Fibroblast of the aortic adventitia (primary cell): ENCODE measurements at regions not wholly inside any gene's neighbourhood (a gene's known extent, or its start where the extent isn't known, plus 50 kb on each side); places are given as distances from the start of the nearest gene placed in this dataset.
A peak's percentile ranks its signal among the peaks of the same experiment; 100 is the strongest.

Source experiments
- DNase-seq: peaks from one replicate; pipeline ENCODE4 v3.0.0-alpha.2; 2010; ENCODE audit warnings: low read depth
- H3K4me3 ChIP-seq: 2 replicates; pipeline ENCODE4 v1.5.1; 2011; ENCODE audit warnings: low read depth, mild to moderate bottlenecking, control low read depth, low read length, moderate library complexity
- TF ChIP-seq, protein P1 (sequence below): IDR thresholded peaks from 2 replicates; pipeline ENCODE4 v1.5.1; 2011; ENCODE audit warnings: mild to moderate bottlenecking, low read length, control low read depth, inconsistent platforms; ENCODE audit not compliant: insufficient read depth

DNA sequence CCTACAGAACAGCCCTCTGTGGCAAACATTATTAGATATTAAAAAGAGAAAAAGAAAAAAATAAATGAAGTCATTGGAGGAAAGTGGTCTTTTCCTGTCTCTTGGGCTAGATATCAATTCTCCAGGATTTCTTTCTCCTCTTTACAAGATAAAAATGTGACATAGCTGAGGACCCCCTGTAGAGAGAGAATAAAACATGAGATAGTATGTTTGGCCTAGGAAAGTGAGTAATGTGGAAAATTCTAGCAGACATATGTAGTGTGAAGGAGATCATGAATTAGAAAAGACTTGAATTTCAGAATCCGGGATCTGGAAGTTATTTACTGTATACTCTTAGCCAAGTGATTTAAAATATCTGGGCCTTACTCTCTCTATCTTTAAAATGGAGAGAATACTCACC lies 823.1 kb downstream of the TLR4 start:
- TF ChIP-seq, protein P1, sequence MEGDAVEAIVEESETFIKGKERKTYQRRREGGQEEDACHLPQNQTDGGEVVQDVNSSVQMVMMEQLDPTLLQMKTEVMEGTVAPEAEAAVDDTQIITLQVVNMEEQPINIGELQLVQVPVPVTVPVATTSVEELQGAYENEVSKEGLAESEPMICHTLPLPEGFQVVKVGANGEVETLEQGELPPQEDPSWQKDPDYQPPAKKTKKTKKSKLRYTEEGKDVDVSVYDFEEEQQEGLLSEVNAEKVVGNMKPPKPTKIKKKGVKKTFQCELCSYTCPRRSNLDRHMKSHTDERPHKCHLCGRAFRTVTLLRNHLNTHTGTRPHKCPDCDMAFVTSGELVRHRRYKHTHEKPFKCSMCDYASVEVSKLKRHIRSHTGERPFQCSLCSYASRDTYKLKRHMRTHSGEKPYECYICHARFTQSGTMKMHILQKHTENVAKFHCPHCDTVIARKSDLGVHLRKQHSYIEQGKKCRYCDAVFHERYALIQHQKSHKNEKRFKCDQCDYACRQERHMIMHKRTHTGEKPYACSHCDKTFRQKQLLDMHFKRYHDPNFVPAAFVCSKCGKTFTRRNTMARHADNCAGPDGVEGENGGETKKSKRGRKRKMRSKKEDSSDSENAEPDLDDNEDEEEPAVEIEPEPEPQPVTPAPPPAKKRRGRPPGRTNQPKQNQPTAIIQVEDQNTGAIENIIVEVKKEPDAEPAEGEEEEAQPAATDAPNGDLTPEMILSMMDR, result no peak

DNA sequence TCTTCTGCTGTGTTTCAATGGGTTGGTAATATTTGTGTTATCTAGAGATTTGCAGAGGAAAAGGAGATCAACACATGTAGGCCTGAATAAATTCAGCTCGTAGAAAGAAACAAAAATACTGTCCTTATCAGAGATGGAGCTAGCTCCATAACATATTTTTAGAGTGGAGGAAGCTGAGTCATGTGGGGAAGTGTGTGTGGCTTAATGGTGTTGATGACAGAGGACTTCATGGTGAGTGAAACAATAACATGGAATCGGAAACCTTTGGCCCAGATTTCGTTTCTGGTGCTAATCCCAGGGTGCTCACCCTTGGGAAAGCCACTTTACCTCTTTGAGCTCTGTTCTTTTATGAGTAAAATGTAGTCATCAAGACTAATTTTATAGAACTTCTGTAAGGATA lies 825.0 kb downstream of the TLR4 start:
- TF ChIP-seq, protein P1, result no peak
- DNase-seq, result peak; percentile 32
- H3K4me3 ChIP-seq, result no peak overlapping the region

More for the DNA sequence above, 823.1 kb downstream of the TLR4 start:
- no peak overlapping the region for H3K4me3 ChIP-seq
- no peak for DNase-seq

DNA sequence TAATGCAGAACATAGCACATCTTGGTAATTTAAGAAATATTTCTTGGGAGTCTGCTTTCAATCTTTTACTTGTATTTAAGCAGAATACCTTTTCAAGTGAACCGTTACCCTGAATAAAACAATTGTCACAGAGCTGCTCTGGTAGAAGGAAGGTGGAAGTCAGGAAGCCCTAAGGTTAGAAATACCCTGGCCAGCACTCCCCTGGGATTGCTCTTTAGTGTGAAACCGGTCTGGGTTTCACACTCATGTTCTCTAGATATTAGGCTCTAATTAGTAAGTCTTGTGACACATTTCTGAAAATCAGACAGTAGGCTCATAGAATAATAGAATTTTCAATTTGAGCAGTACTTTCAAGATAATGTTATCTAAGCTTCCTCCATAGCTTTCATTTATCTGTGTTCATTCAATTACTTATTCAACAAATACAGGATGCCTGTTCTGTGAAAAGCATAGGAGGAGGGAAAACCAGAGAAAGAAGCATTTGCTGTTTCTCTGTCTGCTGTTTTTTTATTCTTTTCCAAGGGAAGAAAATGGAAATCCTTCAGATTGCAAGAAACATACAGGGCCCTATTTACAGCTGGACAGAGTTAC lies 825.5 kb downstream of the TLR4 start:
- no peak for DNase-seq
- TF ChIP-seq, protein P1, result no peak
- no peak overlapping the region for H3K4me3 ChIP-seq

DNA sequence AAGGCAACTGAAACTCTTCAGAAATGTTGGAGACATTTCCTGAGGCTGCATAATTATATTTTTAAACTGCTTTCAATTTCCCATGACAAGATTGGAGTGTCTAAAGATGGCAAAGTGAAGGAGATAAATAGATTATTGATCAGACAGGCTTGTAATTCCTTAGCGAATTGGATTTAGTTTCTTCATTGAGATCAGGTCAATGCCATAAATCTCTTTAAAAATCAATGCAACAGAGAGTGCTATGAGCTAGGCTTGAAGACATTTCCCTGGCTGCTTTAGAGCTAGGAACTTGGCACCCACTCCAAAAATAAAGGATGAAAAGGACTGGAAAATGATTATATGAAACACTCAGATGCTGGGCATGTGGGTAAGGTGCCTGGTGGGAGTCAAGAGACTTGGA lies 828.4 kb downstream of the TLR4 start:
- DNase-seq, result no peak
- TF ChIP-seq, protein P1, result no peak
- no peak overlapping the region for H3K4me3 ChIP-seq

DNA sequence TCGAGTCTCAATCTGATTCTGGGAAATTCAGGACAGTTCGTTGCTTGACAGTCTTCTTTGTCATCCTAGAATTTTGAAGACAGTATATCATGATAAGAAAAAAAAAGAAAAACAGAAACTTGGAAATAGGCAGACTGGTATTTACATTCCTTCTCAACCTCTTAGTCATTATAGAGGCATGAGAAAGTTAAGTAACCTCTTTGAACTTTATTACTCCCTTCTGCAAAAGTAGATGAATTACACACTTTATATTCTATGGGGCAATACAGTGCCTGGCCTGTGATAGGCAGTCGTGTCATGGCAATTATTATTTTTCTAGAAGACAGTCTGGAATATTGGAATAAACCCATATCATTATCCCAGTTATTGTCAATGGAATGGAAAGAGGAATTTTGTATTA lies 828.9 kb downstream of the TLR4 start:
- peak; percentile 2 for DNase-seq
- TF ChIP-seq, protein P1, result no peak
- no peak overlapping the region for H3K4me3 ChIP-seq

DNA sequence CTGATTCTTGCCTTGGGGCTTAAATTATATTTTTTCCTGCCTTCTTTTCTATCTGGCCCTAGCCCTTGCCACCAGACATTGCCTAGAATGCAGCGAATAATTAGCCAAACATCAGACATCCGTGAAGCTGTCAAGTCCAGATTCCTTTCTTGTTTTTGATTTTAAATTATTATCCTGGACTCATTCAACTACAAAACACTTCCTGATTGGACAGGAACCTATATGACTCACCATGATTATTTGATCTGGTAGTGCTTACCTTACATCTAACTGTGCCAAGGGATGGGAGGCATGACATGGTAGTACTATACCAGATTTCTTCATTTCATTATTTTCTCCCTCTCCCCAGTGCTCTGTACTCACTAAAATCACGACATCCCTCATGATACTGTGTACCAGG lies 829.6 kb downstream of the TLR4 start:
- no peak overlapping the region for H3K4me3 ChIP-seq
- DNase-seq, result no peak
- TF ChIP-seq, protein P1, result no peak

DNA sequence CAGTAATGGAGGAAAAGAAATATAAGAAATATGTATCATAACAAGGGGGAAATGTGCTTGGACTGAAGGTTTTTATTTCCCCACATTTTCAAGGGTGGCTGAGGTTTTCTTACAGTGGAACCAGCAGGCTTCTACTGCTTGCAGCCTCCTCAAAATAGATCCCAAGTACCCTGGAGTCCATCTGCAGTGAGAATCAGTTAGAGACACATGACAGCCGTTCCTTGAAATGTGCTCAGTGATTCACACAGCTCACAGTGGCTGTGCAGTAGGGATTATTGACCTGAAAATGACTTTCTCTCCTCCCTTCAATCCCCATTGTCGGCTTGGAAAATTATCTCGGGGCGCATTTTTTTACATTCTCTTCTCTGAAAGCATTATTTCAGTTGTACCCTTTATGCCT lies 832.0 kb downstream of the TLR4 start:
- TF ChIP-seq, protein P1, result no peak
- no peak for DNase-seq
- H3K4me3 ChIP-seq, result no peak overlapping the region
